ENCODE measurements at regions not wholly inside any gene's neighbourhood (a gene's known extent, or its start where the extent isn't known, plus 50 kb on each side); places are given as distances from the start of the nearest gene placed in this dataset.

- no peaks in the 10 kb centered on the region for H3K36me3 Mint-ChIP-seq (ENCODE audit: low read depth)
- ATAC-seq (ENCODE audit: low read depth) (no peak), DNase-seq (no peak)
- H3K27me3 Mint-ChIP-seq: peaks cover 4% of the 10 kb centered on the region
- peaks cover 4% of the 10 kb centered on the region for H3K4me1 Mint-ChIP-seq
- H3K9me3 Mint-ChIP-seq: no peaks in the 10 kb centered on the region
- CTCF ChIA-PET: no interaction called here
- H3K27ac Mint-ChIP-seq: no peak overlapping the region
- H3K4me3 Mint-ChIP-seq: no peak overlapping the region
- POLR2A ChIA-PET: no interaction called here
- intact Hi-C loops (cut with micrococcal nuclease): no loop called here
- no peak for TF ChIP-seq CTCF (IDR thresholded peaks at IDR 0.05)
Observed at GRCh38 chr1:2928366-2929325, 92.6 kb upstream of the ACTRT2 start.

- Mint-ChIP-seq H3K4me1 (peaks cover 4% of the 10 kb centered on the region), H3K4me3 (no peak overlapping the region), H3K9me3 (no peaks in the 10 kb centered on the region), H3K36me3 (ENCODE audit: low read depth) (no peaks in the 10 kb centered on the region), H3K27ac (no peak overlapping the region), H3K27me3 (peaks cover 4% of the 10 kb centered on the region)
- POLR2A ChIA-PET: no interaction called here
- CTCF ChIA-PET: no interaction called here
- intact Hi-C loops (cut with micrococcal nuclease): no loop called here
- ATAC-seq (ENCODE audit: low read depth) (no peak), DNase-seq (no peak)
- TF ChIP-seq CTCF (IDR thresholded peaks at IDR 0.05): no peak
Observed at GRCh38 chr1:2929335-2929734, 91.9 kb upstream of the ACTRT2 start.

GRCh38 chr1:2930016-2930815, 91.1 kb upstream of the ACTRT2 start:
- Mint-ChIP-seq H3K4me3 (no peak overlapping the region), H3K27me3 (no peaks in the 10 kb centered on the region), H3K36me3 (ENCODE audit: low read depth) (no peaks in the 10 kb centered on the region), H3K9me3 (no peaks in the 10 kb centered on the region), H3K27ac (no peak overlapping the region), H3K4me1 (peaks cover 4% of the 10 kb centered on the region)
- no peak for TF ChIP-seq CTCF (IDR thresholded peaks at IDR 0.05)
- ATAC-seq (ENCODE audit: low read depth) (no peak), DNase-seq (no peak)
- CTCF ChIA-PET: no interaction called here
- POLR2A ChIA-PET: no interaction called here
- intact Hi-C loops (cut with micrococcal nuclease): no loop called here

GRCh38 chr1:2930913-2931723, 90.1 kb upstream of the ACTRT2 start:
- no peak overlapping the region for H3K27ac Mint-ChIP-seq
- no peak for TF ChIP-seq CTCF (IDR thresholded peaks at IDR 0.05)
- no peaks in the 10 kb centered on the region for H3K9me3 Mint-ChIP-seq
- no peak overlapping the region for H3K4me3 Mint-ChIP-seq
- intact Hi-C loops (cut with micrococcal nuclease): no loop called here
- POLR2A ChIA-PET: no interaction called here
- CTCF ChIA-PET: no interaction called here
- ATAC-seq (ENCODE audit: low read depth) (no peak), DNase-seq (no peak)
- H3K4me1 Mint-ChIP-seq: peaks cover 4% of the 10 kb centered on the region
- no peaks in the 10 kb centered on the region for H3K27me3 Mint-ChIP-seq
- H3K36me3 Mint-ChIP-seq (ENCODE audit: low read depth): no peaks in the 10 kb centered on the region

Data from activated B cell treated with CpG ODN at 0.5 μM for 24 hours (primary cell).